Stimulated activated CD8-positive, alpha-beta memory T cell treated with anti-CD3 and anti-CD28 coated beads, Interleukin-7, amount 100 ng/mL, for 4 hours (primary cell): ENCODE measurements at regions not wholly inside any gene's neighbourhood (a gene's known extent, or its start where the extent isn't known, plus 50 kb on each side); places are given as distances from the start of the nearest gene placed in this dataset.
"Not testable (repeated sequence)": the region's sequence is repeated elsewhere in the genome, so short reads cannot be mapped to it uniquely, and the experiment has no call there.

ENCODE experiments used
- DNase-seq, 2 donors: peaks; one replicate each; pipeline ENCODE4 v3.0.0-alpha.2; 2020; ENCODE audit warnings: low read depth in 2 of 2

GRCh38 chr3:103968131-103968530 is 1398.6 kb upstream of the ALCAM start:
- DNase-seq, result no peak

GRCh38 chr3:103968751-103969150 is 1398.0 kb upstream of the ALCAM start:
- DNase-seq, result no peak

GRCh38 chr3:103976931-103977339 is 1389.8 kb upstream of the ALCAM start:
- DNase-seq, result no peak

GRCh38 chr3:103977417-103977816 is 1389.3 kb upstream of the ALCAM start:
- DNase-seq, result no peak

GRCh38 chr3:103991461-103992115 is 1375.1 kb upstream of the ALCAM start:
- DNase-seq, result no peak

- DNase-seq, result no peak
Observed at GRCh38 chr3:103992469-103992868, 1374.2 kb upstream of the ALCAM start.

- DNase-seq, result no peak
Observed at GRCh38 chr3:104004956-104005355, 1361.8 kb upstream of the ALCAM start.

- no peak for DNase-seq
Observed at GRCh38 chr3:104005815-104006214, 1360.9 kb upstream of the ALCAM start.

GRCh38 chr3:104018541-104018940 is 1348.2 kb upstream of the ALCAM start:
- DNase-seq, result no peak

GRCh38 chr3:104031598-104031997 is 1335.1 kb upstream of the ALCAM start:
- DNase-seq, result no peak

- DNase-seq, result no peak
Observed at GRCh38 chr3:104032283-104032682, 1334.4 kb upstream of the ALCAM start.

GRCh38 chr3:104040896-104041295 is 1325.8 kb upstream of the ALCAM start:
- DNase-seq, result no peak

GRCh38 chr3:104043001-104043543 is 1323.6 kb upstream of the ALCAM start:
- not testable (repeated sequence) for DNase-seq

GRCh38 chr3:104044002-104044401 is 1322.7 kb upstream of the ALCAM start:
- DNase-seq, result no peak

- no peak for DNase-seq
Observed at GRCh38 chr3:104066658-104067057, 1300.1 kb upstream of the ALCAM start.

GRCh38 chr3:104069114-104069513 is 1297.6 kb upstream of the ALCAM start:
- DNase-seq, result no peak

GRCh38 chr3:104070906-104071305 is 1295.8 kb upstream of the ALCAM start:
- DNase-seq, result no peak

GRCh38 chr3:104080088-104080626 is 1286.6 kb upstream of the ALCAM start:
- DNase-seq, result no peak

GRCh38 chr3:104088738-104089137 is 1278.0 kb upstream of the ALCAM start:
- DNase-seq, result no peak

GRCh38 chr3:104089987-104090386 is 1276.7 kb upstream of the ALCAM start:
- not testable (repeated sequence) for DNase-seq

GRCh38 chr3:104101736-104102135 is 1265.0 kb upstream of the ALCAM start:
- no peak for DNase-seq

GRCh38 chr3:104102386-104102785 is 1264.3 kb upstream of the ALCAM start:
- DNase-seq, result no peak

- no peak for DNase-seq
Observed at GRCh38 chr3:104106276-104106675, 1260.4 kb upstream of the ALCAM start.

GRCh38 chr3:104108522-104108921 is 1258.2 kb upstream of the ALCAM start:
- DNase-seq, result no peak
